MM.1S (cell line): ENCODE measurements at regions not wholly inside any gene's neighbourhood (a gene's known extent, or its start where the extent isn't known, plus 50 kb on each side); places are given as distances from the start of the nearest gene placed in this dataset.

Experiments
- CTCF ChIP-seq: fragments of 300-600 bp; sonication (generic); IDR thresholded peaks from 2 replicates; pipeline ENCODE4 v1.5.1; 2016; ENCODE audit warnings: antibody characterized with exemption, low read length, mixed read lengths
- EZH2 ChIP-seq: fragments of 300-600 bp; sonication (generic); optimal IDR thresholded peaks from 2 replicates; pipeline ENCODE3; 2017; ENCODE audit warnings: low read depth, mild to moderate bottlenecking, antibody characterized with exemption, low read length, mixed read lengths

DNA sequence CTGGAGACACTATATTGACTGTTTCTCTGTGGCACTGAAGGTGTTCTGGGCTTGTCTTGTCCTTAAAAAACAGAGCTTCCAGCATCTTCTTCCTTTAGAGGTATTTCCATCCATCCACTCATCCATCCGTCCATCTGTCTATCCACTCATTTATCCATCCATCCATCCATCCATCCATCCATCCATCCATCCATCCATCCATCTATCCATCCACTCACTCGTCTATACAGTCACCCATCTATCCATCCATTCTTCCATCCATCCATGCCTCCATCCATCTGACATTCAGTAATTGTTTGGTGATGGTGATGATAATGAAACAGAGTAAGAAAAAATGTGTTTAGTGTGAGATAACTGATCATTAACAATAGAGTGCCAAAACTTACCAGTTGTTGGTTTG is 334.8 kb downstream of the NSG2 start:
- TF ChIP-seq CTCF (no peak), EZH2 (no peak)
